ENCODE measurements at regions not wholly inside any gene's neighbourhood (a gene's known extent, or its start where the extent isn't known, plus 50 kb on each side); places are given as distances from the start of the nearest gene placed in this dataset.

DNA sequence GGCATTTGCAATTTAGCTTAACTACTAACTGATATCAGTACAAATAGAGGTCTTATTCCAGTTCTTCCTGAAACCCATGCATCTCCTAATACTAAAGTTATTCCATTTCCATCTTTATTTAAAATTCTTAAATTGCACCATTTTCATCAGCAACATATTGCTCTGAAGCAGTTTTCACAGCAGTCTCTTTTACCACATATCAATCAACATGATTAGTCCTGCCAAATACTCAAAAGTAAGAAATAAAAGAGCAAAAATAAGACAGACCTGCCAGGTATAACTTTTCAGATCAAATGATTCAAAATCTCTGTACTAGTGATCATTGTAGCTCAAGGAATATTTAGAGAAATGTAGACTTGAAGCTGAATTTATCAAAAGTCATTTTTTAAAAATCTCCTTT, 141.7 kb downstream of the SLITRK1 start:
- no peak for DNase-seq (ENCODE audit: low read depth in 1 of 2, low spot score in 1 of 2)

GRCh38 chr13:83738407-83738806, 143.9 kb downstream of the SLITRK1 start:
- no peak for TF ChIP-seq CTCF (IDR thresholded peaks at IDR 0.05; ENCODE audit: insufficient read depth, low read length)
- TF ChIP-seq, protein P1, sequence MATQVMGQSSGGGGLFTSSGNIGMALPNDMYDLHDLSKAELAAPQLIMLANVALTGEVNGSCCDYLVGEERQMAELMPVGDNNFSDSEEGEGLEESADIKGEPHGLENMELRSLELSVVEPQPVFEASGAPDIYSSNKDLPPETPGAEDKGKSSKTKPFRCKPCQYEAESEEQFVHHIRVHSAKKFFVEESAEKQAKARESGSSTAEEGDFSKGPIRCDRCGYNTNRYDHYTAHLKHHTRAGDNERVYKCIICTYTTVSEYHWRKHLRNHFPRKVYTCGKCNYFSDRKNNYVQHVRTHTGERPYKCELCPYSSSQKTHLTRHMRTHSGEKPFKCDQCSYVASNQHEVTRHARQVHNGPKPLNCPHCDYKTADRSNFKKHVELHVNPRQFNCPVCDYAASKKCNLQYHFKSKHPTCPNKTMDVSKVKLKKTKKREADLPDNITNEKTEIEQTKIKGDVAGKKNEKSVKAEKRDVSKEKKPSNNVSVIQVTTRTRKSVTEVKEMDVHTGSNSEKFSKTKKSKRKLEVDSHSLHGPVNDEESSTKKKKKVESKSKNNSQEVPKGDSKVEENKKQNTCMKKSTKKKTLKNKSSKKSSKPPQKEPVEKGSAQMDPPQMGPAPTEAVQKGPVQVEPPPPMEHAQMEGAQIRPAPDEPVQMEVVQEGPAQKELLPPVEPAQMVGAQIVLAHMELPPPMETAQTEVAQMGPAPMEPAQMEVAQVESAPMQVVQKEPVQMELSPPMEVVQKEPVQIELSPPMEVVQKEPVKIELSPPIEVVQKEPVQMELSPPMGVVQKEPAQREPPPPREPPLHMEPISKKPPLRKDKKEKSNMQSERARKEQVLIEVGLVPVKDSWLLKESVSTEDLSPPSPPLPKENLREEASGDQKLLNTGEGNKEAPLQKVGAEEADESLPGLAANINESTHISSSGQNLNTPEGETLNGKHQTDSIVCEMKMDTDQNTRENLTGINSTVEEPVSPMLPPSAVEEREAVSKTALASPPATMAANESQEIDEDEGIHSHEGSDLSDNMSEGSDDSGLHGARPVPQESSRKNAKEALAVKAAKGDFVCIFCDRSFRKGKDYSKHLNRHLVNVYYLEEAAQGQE (IDR thresholded peaks at IDR 0.05; ENCODE audit: insufficient replicate concordance, low read depth): no peak
- no peak for TF ChIP-seq POLR2AphosphoS5 (IDR thresholded peaks at IDR 0.05; ENCODE audit: low read depth)
- TF ChIP-seq GABPA (IDR thresholded peaks at IDR 0.05; ENCODE audit: low read depth): no peak
- no peak for TF ChIP-seq SPI1 (IDR thresholded peaks at IDR 0.05; ENCODE audit: borderline replicate concordance, low read depth)
- no peak overlapping the region for H3K27ac ChIP-seq (replicated peaks)
- DNase-seq (ENCODE audit: low read depth in 1 of 2, low spot score in 1 of 2): no peak

More for the DNA sequence above, 141.7 kb downstream of the SLITRK1 start:
- Histone ChIP-seq H3K27ac (replicated peaks) (no peak overlapping the region), H3K27me3 (ENCODE audit: insufficient read depth, poor library complexity, severe bottlenecking) (no peaks in the 10 kb centered on the region), H3K4me3 (replicated peaks; ENCODE audit: insufficient read depth, low read length) (no peak overlapping the region)
- no peak for TF ChIP-seq POLR2AphosphoS5 (IDR thresholded peaks at IDR 0.05; ENCODE audit: low read depth)
- no peak for TF ChIP-seq SPI1 (IDR thresholded peaks at IDR 0.05; ENCODE audit: borderline replicate concordance, low read depth)
- TF ChIP-seq CTCF (IDR thresholded peaks at IDR 0.05; ENCODE audit: insufficient read depth, low read length): no peak

DNA sequence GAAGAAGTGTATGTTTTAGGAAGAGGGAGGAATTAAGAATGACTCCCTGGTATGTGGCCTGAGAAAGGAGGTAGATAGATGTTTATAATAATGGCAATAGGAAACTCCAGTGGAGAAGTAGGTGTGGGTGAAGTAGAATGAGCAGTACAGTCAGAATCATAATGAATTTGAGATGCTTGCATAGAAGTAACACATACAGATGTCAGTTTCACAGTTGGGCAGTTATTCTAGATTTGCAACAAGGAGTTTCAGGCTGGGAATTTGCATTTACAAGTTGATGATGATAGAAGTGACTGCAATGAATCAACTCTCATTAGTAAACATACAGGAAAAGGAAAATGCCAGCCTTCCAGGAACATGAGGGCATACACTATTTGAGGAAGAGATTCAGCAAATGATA, 149.0 kb downstream of the SLITRK1 start:
- TF ChIP-seq POLR2AphosphoS5 (IDR thresholded peaks at IDR 0.05; ENCODE audit: low read depth) (no peak), SPI1 (IDR thresholded peaks at IDR 0.05; ENCODE audit: borderline replicate concordance, low read depth) (no peak), GABPA (IDR thresholded peaks at IDR 0.05; ENCODE audit: low read depth) (no peak), CTCF (IDR thresholded peaks at IDR 0.05; ENCODE audit: insufficient read depth, low read length) (no peak)
- TF ChIP-seq, protein P1 (IDR thresholded peaks at IDR 0.05; ENCODE audit: insufficient replicate concordance, low read depth): no peak
- no peak for DNase-seq (ENCODE audit: low read depth in 1 of 2, low spot score in 1 of 2)
- H3K4me3 ChIP-seq (replicated peaks; ENCODE audit: insufficient read depth, low read length): no peak overlapping the region
- no peak overlapping the region for H3K27ac ChIP-seq (replicated peaks)
- H3K27me3 ChIP-seq (ENCODE audit: insufficient read depth, poor library complexity, severe bottlenecking): no peaks in the 10 kb centered on the region

More at GRCh38 chr13:83738407-83738806, 143.9 kb downstream of the SLITRK1 start:
- Histone ChIP-seq H3K4me3 (replicated peaks; ENCODE audit: insufficient read depth, low read length) (no peak overlapping the region), H3K27me3 (ENCODE audit: insufficient read depth, poor library complexity, severe bottlenecking) (no peaks in the 10 kb centered on the region)

- no peak overlapping the region for H3K27ac ChIP-seq (replicated peaks)
- H3K27me3 ChIP-seq (ENCODE audit: insufficient read depth, poor library complexity, severe bottlenecking): no peaks in the 10 kb centered on the region
- no peak overlapping the region for H3K4me3 ChIP-seq (replicated peaks; ENCODE audit: insufficient read depth, low read length)
- no peak for DNase-seq (ENCODE audit: low read depth in 1 of 2, low spot score in 1 of 2)
- no peak for TF ChIP-seq POLR2AphosphoS5 (IDR thresholded peaks at IDR 0.05; ENCODE audit: low read depth)
- TF ChIP-seq CTCF (IDR thresholded peaks at IDR 0.05; ENCODE audit: insufficient read depth, low read length): no peak
- no peak for TF ChIP-seq GABPA (IDR thresholded peaks at IDR 0.05; ENCODE audit: low read depth)
- no peak for TF ChIP-seq SPI1 (IDR thresholded peaks at IDR 0.05; ENCODE audit: borderline replicate concordance, low read depth)
- TF ChIP-seq, protein P1 (IDR thresholded peaks at IDR 0.05; ENCODE audit: insufficient replicate concordance, low read depth): no peak
Observed at GRCh38 chr13:83732755-83733154, 149.5 kb downstream of the SLITRK1 start.

Measured in HL-60 (cell line).